ENCODE measurements at regions not wholly inside any gene's neighbourhood (a gene's known extent, or its start where the extent isn't known, plus 50 kb on each side); places are given as distances from the start of the nearest gene placed in this dataset.

- TF ChIP-seq CTCF (conservative IDR thresholded peaks at IDR 0.05 in 1 of 2, IDR thresholded peaks at IDR 0.05 in 1 of 2; ENCODE audit: extremely low read depth in 1 of 2, insufficient read depth in 1 of 2, low read depth in 1 of 2, low read length in 2 of 2) (no peak), EZH2 (IDR thresholded peaks at IDR 0.05; ENCODE audit: borderline replicate concordance, low read length) (no peak)
Measured at GRCh38 chr4:156101571-156101970, 147.9 kb upstream of the CTSO start.

Measured in mammary epithelial cell (primary cell).